CD4-positive, alpha-beta T cell (primary cell): ENCODE measurements at regions not wholly inside any gene's neighbourhood (a gene's known extent, or its start where the extent isn't known, plus 50 kb on each side); places are given as distances from the start of the nearest gene placed in this dataset.

ENCODE experiments used
- ATAC-seq: fragments of 200-7000 bp; cut with Tn5 transposase; one replicate; pipeline ENCODE4 v1.10.0; 2022; ENCODE audit warnings: mild to moderate bottlenecking; ENCODE audit not compliant: poor library complexity
- CTCF ChIA-PET: fragments of 350-600 bp; sonication (Branson Sonifier 250); formaldehyde crosslinking; loops from one replicate; lab custom pipeline; 2021; ENCODE audit warnings: antibody characterized with exemption, inconsistent platforms; lab: Charles Lee
- POLR2A ChIA-PET: fragments of 350-600 bp; sonication (Branson Sonifier 250); formaldehyde crosslinking; loops from one replicate; lab custom pipeline; 2021; ENCODE audit warnings: antibody characterized with exemption, inconsistent platforms; lab: Charles Lee
- DNase-seq, 14 experiments: peaks; one replicate each; pipeline ENCODE4 v3.0.0-alpha.2; 2013 to 2020; ENCODE audit warnings: mixed read lengths in 2 of 14
- H3K27ac ChIP-seq, 2 donors: one replicate each; pipeline versions ENCODE4 v1.5.1 to v1.7.0; 2013; ENCODE audit warnings: low read length in 2 of 2, low read depth in 1 of 2, mild to moderate bottlenecking in 1 of 2
- H3K27me3 ChIP-seq, 2 experiments: 1 replicate in 1 of 2; 2 replicates in 1 of 2; pipeline versions ENCODE4 v1.6.1 to v1.7.0; 2013; ENCODE audit warnings: low read length in 2 of 2, control low read depth in 1 of 2, mild to moderate bottlenecking in 1 of 2, moderate library complexity in 1 of 2; ENCODE audit not compliant: insufficient read depth in 2 of 2, control insufficient read depth in 1 of 2
- H3K36me3 ChIP-seq: one replicate; pipeline ENCODE4 v1.6.1; 2013; ENCODE audit warnings: low read length, control low read depth; ENCODE audit not compliant: insufficient read depth
- H3K4me1 ChIP-seq: one replicate; pipeline ENCODE4 v1.6.1; 2013; ENCODE audit warnings: low read length, control low read depth; ENCODE audit not compliant: insufficient read depth
- H3K4me3 ChIP-seq: one replicate; pipeline ENCODE4 v1.5.1; 2013; ENCODE audit warnings: mild to moderate bottlenecking, low read length, moderate library complexity
- H3K9me3 ChIP-seq, 2 experiments: 1 replicate in 1 of 2; 2 replicates in 1 of 2; pipeline versions ENCODE4 v1.6.1 to v1.7.0; 2013; ENCODE audit warnings: low read length in 2 of 2, mild to moderate bottlenecking in 2 of 2, control low read depth in 1 of 2, moderate library complexity in 1 of 2; ENCODE audit not compliant: control insufficient read depth in 1 of 2, insufficient read depth in 1 of 2
- H3K27ac Mint-ChIP-seq: one replicate; pipeline ENCODE4 v1.8.0; 2020; ENCODE audit warnings: mixed read lengths
- H3K27me3 Mint-ChIP-seq: one replicate; pipeline ENCODE4 v1.8.0; 2021; ENCODE audit warnings: mixed read lengths
- H3K36me3 Mint-ChIP-seq: one replicate; pipeline ENCODE4 v1.8.0; 2021; ENCODE audit warnings: low read depth, mixed read lengths
- H3K4me1 Mint-ChIP-seq: one replicate; pipeline ENCODE4 v1.8.0; 2021; ENCODE audit warnings: low read depth, mixed read lengths
- H3K4me3 Mint-ChIP-seq: one replicate; pipeline ENCODE4 v1.8.0; 2020; ENCODE audit warnings: mild to moderate bottlenecking, mixed read lengths
- H3K9me3 Mint-ChIP-seq: one replicate; pipeline ENCODE4 v1.8.0; 2020; ENCODE audit warnings: mixed read lengths
- CTCF ChIP-seq: fragments of 200-600 bp; IDR thresholded peaks from one replicate; pipeline ENCODE4 v1.8.0; 2022; ENCODE audit warnings: antibody characterized with exemption, mild to moderate bottlenecking
- intact Hi-C, 2 experiments: fragments of 100-400 bp; cut with DNase I in 1 of 2; cut with micrococcal nuclease in 1 of 2; formaldehyde crosslinking; loops; one replicate each; pipeline versions ENCODE4 v1.15.1 to v1.9.0; 2023 to 2025; cut with DNase I, micrococcal nuclease

GRCh38 chr5:114729986-114730385 is 368.1 kb downstream of the KCNN2 start:
- ChIA-PET CTCF (no interaction called here), POLR2A (no interaction called here)
- no peak for ATAC-seq
- H3K27me3 Mint-ChIP-seq: no peaks in the 10 kb centered on the region
- Histone ChIP-seq H3K4me3 (no peak overlapping the region), H3K27ac (no peak overlapping the region), H3K27me3 (no peaks in the 10 kb centered on the region), H3K36me3 (no peaks in the 10 kb centered on the region), H3K4me1 (no peaks in the 10 kb centered on the region), H3K9me3 (peaks cover 0 to 3% of the 10 kb centered on the region in 2 experiments)
- DNase-seq: no peak
- no peaks in the 10 kb centered on the region for H3K4me1 Mint-ChIP-seq
- H3K27ac Mint-ChIP-seq: no peak overlapping the region
- intact Hi-C loops: no loop called here
- H3K4me3 Mint-ChIP-seq: no peak overlapping the region
- H3K36me3 Mint-ChIP-seq: no peaks in the 10 kb centered on the region
- no peak for TF ChIP-seq CTCF
- H3K9me3 Mint-ChIP-seq: peaks cover 6% of the 10 kb centered on the region

- ChIA-PET CTCF (no interaction called here), POLR2A (no interaction called here)
- intact Hi-C loops: no loop called here
- no peaks in the 10 kb centered on the region for H3K36me3 ChIP-seq
- H3K4me3 ChIP-seq: no peak overlapping the region
- H3K9me3 ChIP-seq: no peaks in the 10 kb centered on the region
- Mint-ChIP-seq H3K4me3 (no peak overlapping the region), H3K4me1 (no peaks in the 10 kb centered on the region), H3K9me3 (peaks cover 8% of the 10 kb centered on the region), H3K27me3 (no peaks in the 10 kb centered on the region), H3K27ac (no peak overlapping the region), H3K36me3 (no peaks in the 10 kb centered on the region)
- ATAC-seq (no peak), DNase-seq (no peak)
- no peak for TF ChIP-seq CTCF
- no peak overlapping the region for H3K27ac ChIP-seq
- H3K4me1 ChIP-seq: no peaks in the 10 kb centered on the region
- no peaks in the 10 kb centered on the region for H3K27me3 ChIP-seq
Observed at GRCh38 chr5:114727358-114727757, 365.5 kb downstream of the KCNN2 start.

- no peak overlapping the region for H3K27ac ChIP-seq
- CTCF ChIA-PET: no interaction called here
- H3K9me3 ChIP-seq: no peaks in the 10 kb centered on the region
- POLR2A ChIA-PET: no interaction called here
- no peak overlapping the region for H3K27ac Mint-ChIP-seq
- H3K27me3 ChIP-seq: no peaks in the 10 kb centered on the region
- H3K4me3 Mint-ChIP-seq: no peak overlapping the region
- no peaks in the 10 kb centered on the region for H3K4me1 Mint-ChIP-seq
- ATAC-seq: no peak
- no peaks in the 10 kb centered on the region for H3K4me1 ChIP-seq
- H3K36me3 Mint-ChIP-seq: no peaks in the 10 kb centered on the region
- no peak overlapping the region for H3K4me3 ChIP-seq
- TF ChIP-seq CTCF: no peak
- no peaks in the 10 kb centered on the region for H3K27me3 Mint-ChIP-seq
- no peak for DNase-seq
- intact Hi-C loops: no loop called here
- H3K36me3 ChIP-seq: no peaks in the 10 kb centered on the region
- H3K9me3 Mint-ChIP-seq: peaks cover 8% of the 10 kb centered on the region
Observed at GRCh38 chr5:114726131-114726530, 364.3 kb downstream of the KCNN2 start.
